IMR-90 (cell line): ENCODE measurements at regions not wholly inside any gene's neighbourhood (a gene's known extent, or its start where the extent isn't known, plus 50 kb on each side); places are given as distances from the start of the nearest gene placed in this dataset.

Experiments used
- ATAC-seq: fragments of 200-7000 bp; cut with Tn5 transposase; 2 replicates; pipeline ENCODE4 v1.9.1; 2020; ENCODE audit warnings: low read depth, mild to moderate bottlenecking, moderate library complexity
- BruUV-seq: library from RNA; stranded (reverse); fragments of 400-500 nt; replicated peaks from 2 replicates; lab custom pipeline; 2021; lab: Mats Ljungman, UMichigan
- CTCF ChIA-PET: fragments of 300-600 bp; formaldehyde crosslinking; extraction: SDS; loops from one replicate; lab custom pipeline; 2021; ENCODE audit warnings: antibody characterized with exemption; lab: Yijun Ruan, JAX
- POLR2A ChIA-PET: fragments of 300-600 bp; sonication (Branson Sonifier 250); formaldehyde crosslinking; loops from one replicate; lab custom pipeline; 2022; ENCODE audit warnings: antibody characterized with exemption; ENCODE audit not compliant: unreplicated experiment; lab: Charles Lee
- DNase-seq: peaks from one replicate; pipeline ENCODE4 v3.0.0; 2013
- H2AFZ ChIP-seq: replicated peaks from 2 replicates; pipeline ENCODE3; 2013; ENCODE audit warnings: low read length, mild to moderate bottlenecking; ENCODE audit not compliant: poor library complexity
- H2AK5ac ChIP-seq: 2 replicates; pipeline ENCODE4 v1.6.1; 2013; ENCODE audit warnings: low read depth, low read length, inconsistent platforms
- H2AK9ac ChIP-seq: replicated peaks from 2 replicates; pipeline ENCODE3; 2013; ENCODE audit warnings: mild to moderate bottlenecking, low read depth, low read length, moderate library complexity; ENCODE audit not compliant: poor library complexity
- H2BK120ac ChIP-seq: 2 replicates; pipeline ENCODE4 v1.6.1; 2013; ENCODE audit warnings: low read depth, low read length, inconsistent platforms
- H2BK15ac ChIP-seq: 3 replicates; pipeline ENCODE4 v1.6.1; 2013; ENCODE audit warnings: low read depth, low read length, inconsistent platforms
- H2BK20ac ChIP-seq: 2 replicates; pipeline ENCODE4 v1.6.1; 2013; ENCODE audit warnings: low read depth, mild to moderate bottlenecking, inconsistent platforms, low read length, moderate library complexity
- H2BK5ac ChIP-seq: 2 replicates; pipeline ENCODE4 v1.6.1; 2013; ENCODE audit warnings: mild to moderate bottlenecking, low read depth, low read length, inconsistent platforms; ENCODE audit not compliant: poor library complexity, severe bottlenecking
- H3K14ac ChIP-seq: replicated peaks from 2 replicates; pipeline ENCODE4 v1.6.1; 2013; ENCODE audit warnings: low read depth, low read length, inconsistent platforms
- H3K18ac ChIP-seq: 2 replicates; pipeline ENCODE4 v1.6.1; 2013; ENCODE audit warnings: low read depth, low read length, control low read depth
- H3K23ac ChIP-seq: 2 replicates; pipeline ENCODE4 v1.6.1; 2013; ENCODE audit warnings: low read depth, low read length, inconsistent platforms
- H3K27ac ChIP-seq: 2 replicates; pipeline ENCODE4 v1.5.1; 2013; ENCODE audit warnings: mild to moderate bottlenecking, control low read depth, low read length; ENCODE audit not compliant: insufficient read depth
- H3K27me3 ChIP-seq: 2 replicates; pipeline ENCODE4 v1.6.1; 2013; ENCODE audit warnings: low read length; ENCODE audit not compliant: control insufficient read depth, insufficient read depth
- H3K36me3 ChIP-seq: 2 replicates; pipeline ENCODE4 v1.6.1; 2013; ENCODE audit warnings: low read length, mixed read lengths; ENCODE audit not compliant: control insufficient read depth, insufficient read depth
- H3K4ac ChIP-seq: 2 replicates; pipeline ENCODE4 v1.6.1; 2013; ENCODE audit warnings: low read depth, low read length, inconsistent platforms
- H3K4me1 ChIP-seq: 2 replicates; pipeline ENCODE4 v1.6.1; 2013; ENCODE audit warnings: low read length, mixed read lengths; ENCODE audit not compliant: control insufficient read depth, insufficient read depth
- H3K4me2 ChIP-seq: 2 replicates; pipeline ENCODE4 v1.6.1; 2013; ENCODE audit warnings: low read depth, mild to moderate bottlenecking, control low read depth, low read length, moderate library complexity
- H3K4me3 ChIP-seq: 2 replicates; pipeline ENCODE4 v1.5.1; 2013; ENCODE audit warnings: low read depth, mild to moderate bottlenecking, control low read depth, low read length, moderate library complexity; ENCODE audit not compliant: insufficient read depth
- H3K56ac ChIP-seq: 2 replicates; pipeline ENCODE4 v1.6.1; 2013; ENCODE audit warnings: low read length, inconsistent platforms; ENCODE audit not compliant: insufficient read depth; ENCODE audit errors: extremely low read depth
- H3K79me1 ChIP-seq, 2 experiments: 2 replicates each; pipeline ENCODE4 v1.6.1; 2013; ENCODE audit warnings: low read length in 2 of 2, inconsistent platforms in 1 of 2, low read depth in 1 of 2
- H3K9ac ChIP-seq: 2 replicates; pipeline ENCODE4 v1.6.1; 2013; ENCODE audit warnings: low read depth, low read length, control low read depth
- H3K9me1 ChIP-seq: 2 replicates; pipeline ENCODE4 v1.6.1; 2013; ENCODE audit warnings: low read length, inconsistent platforms; ENCODE audit not compliant: insufficient read depth
- H3K9me3 ChIP-seq: 2 replicates; pipeline ENCODE4 v1.6.1; 2013; ENCODE audit warnings: low read length; ENCODE audit not compliant: control insufficient read depth, insufficient read depth
- H4K20me1 ChIP-seq: 2 replicates; pipeline ENCODE4 v1.6.1; 2013; ENCODE audit warnings: low read length, inconsistent platforms; ENCODE audit not compliant: insufficient read depth
- H4K5ac ChIP-seq: 2 replicates; pipeline ENCODE4 v1.6.1; 2013; ENCODE audit warnings: mild to moderate bottlenecking, low read depth, low read length, control low read depth
- H4K8ac ChIP-seq, 2 experiments: 2 replicates each; pipeline ENCODE4 v1.6.1; 2013; ENCODE audit warnings: low read depth in 2 of 2, low read length in 2 of 2, control low read depth in 1 of 2, inconsistent platforms in 1 of 2
- H4K91ac ChIP-seq: 2 replicates; pipeline ENCODE4 v1.6.1; 2013; ENCODE audit warnings: low read depth, low read length, inconsistent platforms; ENCODE audit not compliant: insufficient read depth
- CEBPB ChIP-seq: IDR thresholded peaks from 2 replicates; pipeline ENCODE4 v1.6.1; 2012; ENCODE audit warnings: low read depth, low read length, improper control_type of control experiment
- WGBS, 2 experiments: methylation state at CpG; one replicate each; pipeline versions ENCODE4 v1.1.5 to v1.1.7; 2013; ENCODE audit warnings: missing lambda C conversion rate in 2 of 2; ENCODE audit not compliant: insufficient read length in 1 of 2; ENCODE audit errors: extremely low coverage in 2 of 2; 5-methylcytosine and 5-hydroxymethylcytosine counted together
- dilution Hi-C: fragments of 300-500 bp; cut with HindIII; formaldehyde crosslinking; loops from one replicate; pipeline ENCODE4 v1.14.3; 2018; ENCODE audit warnings: low sequenced_read_pairs; ENCODE audit not compliant: unreplicated experiment
- in situ Hi-C: fragments of 300-500 bp; cut with MboI; formaldehyde crosslinking; loops from 3 replicates; pipeline ENCODE4 v1.14.3; 2019; ENCODE audit warnings: low sequenced_read_pairs, inconsistent platforms, mixed read lengths
- intact Hi-C: fragments of 100-400 bp; cut with micrococcal nuclease; formaldehyde crosslinking; loops from 2 replicates; pipeline ENCODE4 v1.10.0; 2022

DNA sequence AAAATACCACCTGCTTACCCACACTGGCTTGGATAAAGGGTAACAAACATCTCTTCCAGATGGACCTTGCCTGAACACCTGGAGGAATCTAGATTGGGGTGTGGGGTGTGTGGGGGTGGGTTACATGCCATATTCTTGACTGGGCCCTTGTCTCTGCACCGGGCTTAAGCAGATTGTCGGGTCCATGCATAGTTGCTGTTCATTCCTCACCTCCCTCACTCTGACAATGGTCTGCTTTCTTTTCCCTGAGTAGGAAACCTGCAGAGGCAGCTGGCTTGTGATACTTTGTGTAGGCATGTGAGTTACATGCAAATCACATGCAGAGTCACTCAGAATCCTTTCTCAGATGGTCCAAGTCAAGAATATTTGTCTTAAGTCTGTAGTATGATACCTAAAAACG is 112.8 kb upstream of the GLS start:
- Histone ChIP-seq H3K4me1 (no peaks in the 10 kb centered on the region), H3K9me1 (peaks cover 3% of the 10 kb centered on the region; the same call in 1 of the 2 replicates), H3K27me3 (0 out of 2 replicates have a peak, but pooled peaks cover 2% of the 10 kb centered on the region), H3K79me1 (no peaks in the 10 kb centered on the region), H3K23ac (no peak overlapping the region), H4K91ac (no peak overlapping the region), H4K20me1 (no peaks in the 10 kb centered on the region), H2AK9ac (no peak overlapping the region), H3K9ac (no peak overlapping the region), H2BK120ac (no peak overlapping the region), H2BK20ac (no peak overlapping the region), H3K4me2 (no peak overlapping the region), H3K9me3 (no peaks in the 10 kb centered on the region), H2AFZ (no peak overlapping the region), H3K14ac (no peak overlapping the region), H3K4me3 (no peak overlapping the region), H2AK5ac (no peak overlapping the region), H3K36me3 (no peaks in the 10 kb centered on the region), H3K56ac (no peak overlapping the region), H2BK15ac (no peak overlapping the region), H4K5ac (no peak overlapping the region), H3K27ac (no peak overlapping the region), H3K4ac (no peak overlapping the region), H2BK5ac (no peak overlapping the region), H4K8ac (no peak overlapping the region), H3K18ac (no peak overlapping the region)
- DNase-seq (no peak), ATAC-seq (no peak)
- in situ Hi-C loops (no loop called here), dilution Hi-C loops (no loop called here), intact Hi-C loops (no loop called here)
- TF ChIP-seq CEBPB, result no peak
- no TSS peak for BruUV-seq
- WGBS, 2 experiments, result no CpG with 5 or more reads among the region's 3 CpGs
- ChIA-PET POLR2A (no interaction called here), CTCF (interaction anchor here (0.7 kb wide), 1 partner anchor 202 kb away, joined by 3 read pairs; no protein-coding TSS in a partner anchor)
